ENCODE measurements at regions not wholly inside any gene's neighbourhood (a gene's known extent, or its start where the extent isn't known, plus 50 kb on each side); places are given as distances from the start of the nearest gene placed in this dataset.

DNA sequence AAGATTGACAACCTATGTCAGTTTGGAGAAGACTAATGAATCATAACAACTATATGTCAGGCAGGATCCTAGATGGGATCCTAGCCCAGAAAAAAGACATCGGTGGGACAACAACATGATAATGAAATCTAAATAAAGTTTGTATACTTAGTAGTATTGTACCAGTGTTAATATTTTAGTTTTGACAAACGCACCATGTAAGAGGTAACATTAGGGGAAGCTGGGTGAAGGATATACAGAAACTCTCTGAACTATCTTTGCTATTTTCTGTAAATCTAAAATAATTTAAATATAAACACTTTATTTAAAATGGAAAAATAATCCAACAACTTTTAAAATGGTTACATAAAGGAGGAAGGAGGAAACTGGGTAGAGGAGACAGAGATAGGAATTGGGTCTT, 105.6 kb upstream of the AP1S2 start:
- no peaks in the 10 kb centered on the region for H3K4me1 ChIP-seq (ENCODE audit: insufficient read depth, low read length)
- H3K4me3 ChIP-seq (ENCODE audit: low read depth in 1 of 2, low read length in 2 of 2), result no peak overlapping the region
- H3K36me3 ChIP-seq (ENCODE audit: insufficient read depth, low read length), result no peaks in the 10 kb centered on the region
- no peaks in the 10 kb centered on the region for H4K20me1 ChIP-seq (ENCODE audit: insufficient read depth, low read length)
- H2AFZ ChIP-seq (ENCODE audit: low read depth, low read length), result no peak overlapping the region
- no peaks in the 10 kb centered on the region for H3K27me3 ChIP-seq (ENCODE audit: insufficient read depth, low read length, poor library complexity)
- DNase-seq, result no peak
- H3K9me3 ChIP-seq (ENCODE audit: insufficient read depth, low read length, severe bottlenecking), result no peaks in the 10 kb centered on the region
- H3K4me2 ChIP-seq (ENCODE audit: insufficient read depth, low read length), result no peak overlapping the region
- no peak overlapping the region for H3K27ac ChIP-seq (ENCODE audit: low read length)
- no peak for TF ChIP-seq EZH2 (IDR thresholded peaks at IDR 0.05; ENCODE audit: borderline replicate concordance, low read depth, low read length, severe bottlenecking)
- TF ChIP-seq, protein P1, sequence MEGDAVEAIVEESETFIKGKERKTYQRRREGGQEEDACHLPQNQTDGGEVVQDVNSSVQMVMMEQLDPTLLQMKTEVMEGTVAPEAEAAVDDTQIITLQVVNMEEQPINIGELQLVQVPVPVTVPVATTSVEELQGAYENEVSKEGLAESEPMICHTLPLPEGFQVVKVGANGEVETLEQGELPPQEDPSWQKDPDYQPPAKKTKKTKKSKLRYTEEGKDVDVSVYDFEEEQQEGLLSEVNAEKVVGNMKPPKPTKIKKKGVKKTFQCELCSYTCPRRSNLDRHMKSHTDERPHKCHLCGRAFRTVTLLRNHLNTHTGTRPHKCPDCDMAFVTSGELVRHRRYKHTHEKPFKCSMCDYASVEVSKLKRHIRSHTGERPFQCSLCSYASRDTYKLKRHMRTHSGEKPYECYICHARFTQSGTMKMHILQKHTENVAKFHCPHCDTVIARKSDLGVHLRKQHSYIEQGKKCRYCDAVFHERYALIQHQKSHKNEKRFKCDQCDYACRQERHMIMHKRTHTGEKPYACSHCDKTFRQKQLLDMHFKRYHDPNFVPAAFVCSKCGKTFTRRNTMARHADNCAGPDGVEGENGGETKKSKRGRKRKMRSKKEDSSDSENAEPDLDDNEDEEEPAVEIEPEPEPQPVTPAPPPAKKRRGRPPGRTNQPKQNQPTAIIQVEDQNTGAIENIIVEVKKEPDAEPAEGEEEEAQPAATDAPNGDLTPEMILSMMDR (IDR thresholded peaks at IDR 0.05; ENCODE audit: borderline replicate concordance, extremely low read depth, low read length, poor library complexity, severe bottlenecking), result no peak
- H3K79me2 ChIP-seq (ENCODE audit: insufficient read depth, low read length), result no peaks in the 10 kb centered on the region
- no peak for ATAC-seq (ENCODE audit: insufficient read depth, low read depth)
- no peak overlapping the region for H3K9ac ChIP-seq (ENCODE audit: low read depth, low read length)

GRCh38 chrX:15956681-15957080, 102.1 kb upstream of the AP1S2 start:
- Histone ChIP-seq H3K9me3 (ENCODE audit: insufficient read depth, low read length, severe bottlenecking) (no peaks in the 10 kb centered on the region), H3K79me2 (ENCODE audit: insufficient read depth, low read length) (no peaks in the 10 kb centered on the region), H3K4me2 (ENCODE audit: insufficient read depth, low read length) (no peak overlapping the region), H4K20me1 (ENCODE audit: insufficient read depth, low read length) (no peaks in the 10 kb centered on the region), H2AFZ (ENCODE audit: low read depth, low read length) (no peak overlapping the region), H3K36me3 (ENCODE audit: insufficient read depth, low read length) (no peaks in the 10 kb centered on the region), H3K4me3 (ENCODE audit: low read depth in 1 of 2, low read length in 2 of 2) (no peak overlapping the region), H3K27ac (ENCODE audit: low read length) (no peak overlapping the region), H3K9ac (ENCODE audit: low read depth, low read length) (no peak overlapping the region), H3K27me3 (ENCODE audit: insufficient read depth, low read length, poor library complexity) (no peaks in the 10 kb centered on the region), H3K4me1 (ENCODE audit: insufficient read depth, low read length) (no peaks in the 10 kb centered on the region)
- DNase-seq, result no peak
- no peak for TF ChIP-seq EZH2 (IDR thresholded peaks at IDR 0.05; ENCODE audit: borderline replicate concordance, low read depth, low read length, severe bottlenecking)
- TF ChIP-seq, protein P1 (IDR thresholded peaks at IDR 0.05; ENCODE audit: borderline replicate concordance, extremely low read depth, low read length, poor library complexity, severe bottlenecking), result no peak
- ATAC-seq (ENCODE audit: insufficient read depth, low read depth), result no peak

DNA sequence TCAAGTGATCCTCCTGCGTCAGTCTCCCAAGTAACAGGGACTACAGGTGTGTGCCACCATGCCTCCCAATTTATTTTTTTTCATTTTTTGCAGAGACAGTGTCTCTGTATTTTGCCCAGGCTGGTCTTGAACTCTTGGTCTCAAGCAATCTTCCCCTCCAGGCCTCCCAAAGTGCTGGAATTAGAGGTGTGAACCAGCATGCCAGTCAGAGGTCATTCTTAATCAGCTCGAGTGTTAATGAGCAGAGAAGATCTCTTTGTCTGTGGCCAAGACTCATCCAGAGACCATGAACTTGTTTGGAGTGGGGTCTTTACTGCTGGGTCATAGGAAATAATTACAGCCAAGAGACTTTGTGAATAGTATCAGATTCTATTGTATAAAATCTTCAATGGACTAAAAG, 99.2 kb upstream of the AP1S2 start:
- H3K4me3 ChIP-seq (ENCODE audit: low read depth in 1 of 2, low read length in 2 of 2), result no peak overlapping the region
- H4K20me1 ChIP-seq (ENCODE audit: insufficient read depth, low read length), result no peaks in the 10 kb centered on the region
- no peaks in the 10 kb centered on the region for H3K27me3 ChIP-seq (ENCODE audit: insufficient read depth, low read length, poor library complexity)
- no peak overlapping the region for H3K9ac ChIP-seq (ENCODE audit: low read depth, low read length)
- TF ChIP-seq, protein P1 (IDR thresholded peaks at IDR 0.05; ENCODE audit: borderline replicate concordance, extremely low read depth, low read length, poor library complexity, severe bottlenecking), result no peak
- no peak for TF ChIP-seq EZH2 (IDR thresholded peaks at IDR 0.05; ENCODE audit: borderline replicate concordance, low read depth, low read length, severe bottlenecking)
- H3K27ac ChIP-seq (ENCODE audit: low read length), result no peak overlapping the region
- no peaks in the 10 kb centered on the region for H3K9me3 ChIP-seq (ENCODE audit: insufficient read depth, low read length, severe bottlenecking)
- no peak overlapping the region for H2AFZ ChIP-seq (ENCODE audit: low read depth, low read length)
- ATAC-seq (ENCODE audit: insufficient read depth, low read depth) (no peak), DNase-seq (no peak)
- H3K4me1 ChIP-seq (ENCODE audit: insufficient read depth, low read length), result no peaks in the 10 kb centered on the region
- no peaks in the 10 kb centered on the region for H3K36me3 ChIP-seq (ENCODE audit: insufficient read depth, low read length)
- H3K79me2 ChIP-seq (ENCODE audit: insufficient read depth, low read length), result no peaks in the 10 kb centered on the region
- H3K4me2 ChIP-seq (ENCODE audit: insufficient read depth, low read length), result no peak overlapping the region

GRCh38 chrX:15952212-15952611, 97.6 kb upstream of the AP1S2 start:
- no peak for TF ChIP-seq EZH2 (IDR thresholded peaks at IDR 0.05; ENCODE audit: borderline replicate concordance, low read depth, low read length, severe bottlenecking)
- TF ChIP-seq, protein P1 (IDR thresholded peaks at IDR 0.05; ENCODE audit: borderline replicate concordance, extremely low read depth, low read length, poor library complexity, severe bottlenecking), result no peak

More at GRCh38 chrX:15952212-15952611, 97.6 kb upstream of the AP1S2 start:
- Histone ChIP-seq H3K9me3 (ENCODE audit: insufficient read depth, low read length, severe bottlenecking) (no peaks in the 10 kb centered on the region), H3K27me3 (ENCODE audit: insufficient read depth, low read length, poor library complexity) (no peaks in the 10 kb centered on the region), H3K79me2 (ENCODE audit: insufficient read depth, low read length) (no peaks in the 10 kb centered on the region), H3K4me3 (ENCODE audit: low read depth in 1 of 2, low read length in 2 of 2) (no peak overlapping the region), H3K36me3 (ENCODE audit: insufficient read depth, low read length) (no peaks in the 10 kb centered on the region), H4K20me1 (ENCODE audit: insufficient read depth, low read length) (no peaks in the 10 kb centered on the region), H3K4me1 (ENCODE audit: insufficient read depth, low read length) (no peaks in the 10 kb centered on the region), H3K4me2 (ENCODE audit: insufficient read depth, low read length) (no peak overlapping the region), H2AFZ (ENCODE audit: low read depth, low read length) (no peak overlapping the region), H3K9ac (ENCODE audit: low read depth, low read length) (no peak overlapping the region), H3K27ac (ENCODE audit: low read length) (no peak overlapping the region)
- no peak for DNase-seq
- no peak for ATAC-seq (ENCODE audit: insufficient read depth, low read depth)
